K562 (cell line): ENCODE measurements at regions not wholly inside any gene's neighbourhood (a gene's known extent, or its start where the extent isn't known, plus 50 kb on each side); places are given as distances from the start of the nearest gene placed in this dataset.

Source experiments
- ATAC-seq: fragments of 200-7000 bp; cut with Tn5 transposase; 3 replicates; pipeline ENCODE4 v1.9.1; 2020; ENCODE audit warnings: moderate library complexity
- BruUV-seq: library from RNA; stranded (reverse); fragments of 400-500 nt; replicated peaks from 2 replicates; lab custom pipeline; 2021; lab: Mats Ljungman, UMichigan
- CTCF ChIA-PET: fragments of 300-600 bp; formaldehyde crosslinking; extraction: SDS; loops from one replicate; lab custom pipeline; 2021; ENCODE audit warnings: low intra/inter-chr PET ratio; lab: Yijun Ruan, JAX
- POLR2A ChIA-PET: fragments of 300-600, 350-650 bp; sonication (Branson Sonifier 250); formaldehyde crosslinking; extraction: SDS; loops from one replicate; lab custom pipeline; 2021; ENCODE audit warnings: antibody characterized with exemption, inconsistent platforms; lab: Yijun Ruan, JAX
- DNase-seq, 4 experiments: peaks; one replicate each; pipeline versions ENCODE4 v3.0.0 to v3.0.0-alpha.2; 2011 to 2018; ENCODE audit warnings: low spot score in 3 of 4, mixed read lengths in 3 of 4; ENCODE audit errors: extremely low read depth in 1 of 4
- FAIRE-seq: peaks from 2 replicates; lab custom pipeline; 2011; peaks lifted over from hg19 to GRCh38; lab: Jason Lieb, UNC
- H2AFZ ChIP-seq: 2 replicates; pipeline ENCODE4 v1.6.0; 2011; ENCODE audit warnings: low read depth, low read length, control low read depth, inconsistent platforms
- H3K27ac ChIP-seq: fragments of 200-600 bp; 3 replicates; pipeline ENCODE4 v1.8.0; 2011; ENCODE audit warnings: low read depth, mild to moderate bottlenecking, control low read depth, inconsistent platforms, low read length, moderate library complexity, mixed read lengths; ENCODE audit errors: extremely low read depth
- H3K27me3 ChIP-seq, 2 experiments: fragments of 300-600 bp in 1 of 2; 2 replicates in 1 of 2; 3 replicates in 1 of 2; pipeline versions ENCODE4 v1.6.0 to v1.8.0; 2011; ENCODE audit warnings: inconsistent platforms in 2 of 2, low read length in 2 of 2, mild to moderate bottlenecking in 1 of 2, mixed read lengths in 1 of 2, moderate library complexity in 1 of 2; ENCODE audit not compliant: control insufficient read depth in 2 of 2, insufficient read depth in 2 of 2
- H3K36me3 ChIP-seq: fragments of 300-600 bp; 3 replicates; pipeline ENCODE4 v1.8.0; 2011; ENCODE audit warnings: mild to moderate bottlenecking, low read length, inconsistent platforms; ENCODE audit not compliant: control insufficient read depth, insufficient read depth
- H3K4me1 ChIP-seq, 2 experiments: fragments of 200-600 bp in 1 of 2; replicated peaks in 1 of 2; 2 replicates in 1 of 2; 3 replicates in 1 of 2; pipeline versions ENCODE4 v1.5.1 to v1.8.0; 2011; ENCODE audit warnings: inconsistent platforms in 2 of 2, low read length in 2 of 2, mild to moderate bottlenecking in 1 of 2, mixed read lengths in 1 of 2, moderate library complexity in 1 of 2; ENCODE audit not compliant: control insufficient read depth in 2 of 2, insufficient read depth in 2 of 2
- H3K4me2 ChIP-seq: 2 replicates; pipeline ENCODE4 v1.6.1; 2011; ENCODE audit warnings: low read length, control low read depth, inconsistent platforms, mixed read lengths; ENCODE audit not compliant: insufficient read depth
- H3K4me3 ChIP-seq: fragments of 200-600 bp; sonication (generic), shearing (Covaris generic); 2 replicates; pipeline ENCODE4 v1.5.1; 2016; ENCODE audit warnings: control low read depth, inconsistent platforms
- H3K79me2 ChIP-seq: fragments of 200-600 bp; 3 replicates; pipeline ENCODE4 v1.8.0; 2011; ENCODE audit warnings: low read length, inconsistent platforms; ENCODE audit not compliant: control insufficient read depth, insufficient read depth
- H3K9ac ChIP-seq, 2 experiments: 2 replicates each; pipeline versions ENCODE4 v1.6.0 to v1.6.1; 2011; ENCODE audit warnings: low read depth in 2 of 2, low read length in 2 of 2, control low read depth in 1 of 2, inconsistent platforms in 1 of 2, mild to moderate bottlenecking in 1 of 2, mixed read lengths in 1 of 2; ENCODE audit not compliant: insufficient read depth in 1 of 2
- H3K9me1 ChIP-seq: one replicate; pipeline ENCODE4 v1.6.0; 2011; ENCODE audit warnings: inconsistent platforms, mild to moderate bottlenecking, low read length, moderate library complexity; ENCODE audit not compliant: control insufficient read depth, insufficient read depth
- H3K9me3 ChIP-seq: replicated peaks from 2 replicates; pipeline ENCODE4 v1.5.1; 2011; ENCODE audit warnings: low read depth, low read length, inconsistent platforms; ENCODE audit not compliant: control insufficient read depth, insufficient read depth
- H4K20me1 ChIP-seq: replicated peaks from 2 replicates; pipeline ENCODE4 v1.6.1; 2011; ENCODE audit warnings: low read length, inconsistent platforms, mixed read lengths; ENCODE audit not compliant: control insufficient read depth, insufficient read depth
- HNRNPK ChIP-seq: fragments of 200-400 bp; formaldehyde crosslinking; IDR thresholded peaks from one replicate; pipeline ENCODE4 v1.6.1; 2018; ENCODE audit warnings: mild to moderate bottlenecking, low read depth, low read length; ENCODE audit not compliant: poor library complexity, severe bottlenecking
- KDM1A ChIP-seq, 2 experiments: fragments of 450-650 bp; IDR thresholded peaks; 2 replicates each; pipeline ENCODE4 v1.6.1; 2016; ENCODE audit warnings: mild to moderate bottlenecking in 2 of 2
- RBM17 ChIP-seq: fragments of 200-400 bp; formaldehyde crosslinking; IDR thresholded peaks from 2 replicates; pipeline ENCODE4 v1.6.1; 2017; ENCODE audit warnings: low read depth, mild to moderate bottlenecking, low read length, borderline replicate concordance
- TBL1XR1 ChIP-seq, 2 experiments: IDR thresholded peaks; 2 replicates each; pipeline ENCODE4 v1.6.1; 2012; ENCODE audit warnings: improper control_type of control experiment in 2 of 2, low read length in 2 of 2, mild to moderate bottlenecking in 1 of 2
- TCF7 ChIP-seq: sonication (generic); IDR thresholded peaks from 2 replicates; pipeline ENCODE4 v1.6.1; 2016; ENCODE audit warnings: antibody characterized with exemption, borderline replicate concordance
- U2AF1 ChIP-seq: fragments of 200-400 bp; formaldehyde crosslinking; optimal IDR thresholded peaks from 2 replicates; pipeline ENCODE3; 2017; ENCODE audit warnings: mild to moderate bottlenecking, low read depth, low read length, moderate library complexity
- ZNF121 ChIP-seq: sonication (generic); formaldehyde crosslinking; conservative IDR thresholded peaks from 2 replicates; pipeline ENCODE4 v1.8.0; 2022; ENCODE audit warnings: missing genetic modification reagents
- ZNF79 ChIP-seq: fragments of 250-450 bp; sonication (Bioruptor Pico); IDR thresholded peaks from 2 replicates; pipeline ENCODE4 v1.4.0; 2020; ENCODE audit warnings: low read depth, mild to moderate bottlenecking, moderate library complexity
- WGBS: fragments of 100-300 bp; shearing (Covaris generic); methylation state at CpG from one replicate; pipeline ENCODE4 v1.1.6; 2016; ENCODE audit warnings: low coverage, mixed read lengths; ENCODE audit not compliant: insufficient coverage; ENCODE audit errors: missing lambda C conversion rate; 5-methylcytosine and 5-hydroxymethylcytosine counted together
- in situ Hi-C: fragments of 300-500 bp; cut with MboI; formaldehyde crosslinking; loops from 4 replicates; pipeline ENCODE4 v1.15.0; 2018; ENCODE audit warnings: inconsistent platforms, mixed read lengths
- intact Hi-C: fragments of 100-400 bp; cut with micrococcal nuclease; formaldehyde crosslinking; loops from 2 replicates; pipeline ENCODE4 v1.14.2; 2022
- TF ChIP-seq, protein P1 (sequence below), 2 experiments: fragments of 150-350 bp in 1 of 2; IDR thresholded peaks; 2 replicates each; pipeline ENCODE4 v1.6.1; 2012 to 2016; ENCODE audit warnings: low read depth in 2 of 2, low read length in 2 of 2, mild to moderate bottlenecking in 1 of 2, moderate library complexity in 1 of 2
- TF ChIP-seq, protein P2 (sequence below): fragments of 450-650 bp; formaldehyde crosslinking; IDR thresholded peaks from 2 replicates; pipeline ENCODE4 v1.4.0; 2022; ENCODE audit warnings: mild to moderate bottlenecking, moderate library complexity
- TF ChIP-seq, protein P3 (sequence below), 3 experiments: fragments of 200-800 bp in 1 of 3; fragments of 250-450 bp in 1 of 3; fragments of 450-650 bp in 1 of 3; sonication (Bioruptor Pico) in 1 of 3; sonication (Bioruptor generic) in 1 of 3; formaldehyde crosslinking in 1 of 3; IDR thresholded peaks; 2 replicates each; pipeline versions ENCODE4 v1.6.1 to v1.8.0; 2016 to 2022; ENCODE audit warnings: mild to moderate bottlenecking in 2 of 3, missing genetic modification characterization in 2 of 3, missing compliant biosample characterization in 1 of 3, moderate library complexity in 1 of 3

DNA sequence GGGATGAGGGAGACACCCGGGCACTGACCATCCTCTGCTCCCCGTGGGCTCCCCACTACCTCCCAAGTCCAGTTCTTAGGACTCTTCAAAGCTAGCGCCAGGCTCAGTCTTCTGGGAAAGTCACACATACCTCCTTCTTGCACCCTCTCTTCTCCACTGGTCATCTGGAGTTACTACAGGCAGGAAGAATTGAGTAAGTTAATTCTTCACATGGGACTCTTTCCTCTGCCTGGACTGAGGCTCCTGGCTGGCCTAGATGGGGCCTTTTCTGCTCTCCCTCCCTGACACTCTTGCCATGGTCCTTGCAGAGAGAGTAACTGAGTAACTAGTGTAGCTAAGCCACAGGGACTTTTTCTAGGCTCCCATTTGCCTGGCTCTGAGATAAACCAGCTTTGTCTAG is 96.5 kb upstream of the CELF4 start:
- FAIRE-seq (no peak), DNase-seq (no peak), ATAC-seq (no peak; the same call in 2 of the 3 replicates)
- Histone ChIP-seq H3K4me1 (no peaks in the 10 kb centered on the region; a peak in 2 of 5 replicates), H3K4me3 (no peak overlapping the region), H2AFZ (no peak overlapping the region), H3K27me3 (no peaks in the 10 kb centered on the region), H3K9me1 (no peaks in the 10 kb centered on the region), H3K9me3 (no peaks in the 10 kb centered on the region), H3K4me2 (no peak overlapping the region), H3K36me3 (no peaks in the 10 kb centered on the region), H3K79me2 (no peaks in the 10 kb centered on the region), H3K9ac (no peak overlapping the region), H4K20me1 (no peaks in the 10 kb centered on the region), H3K27ac (no peak overlapping the region)
- WGBS: 3% methylated on average over 3 of the region's 3 CpGs
- POLR2A ChIA-PET: no interaction called here
- CTCF ChIA-PET: no interaction called here
- BruUV-seq: no TSS peak
- in situ Hi-C loops (no loop called here), intact Hi-C loops (no loop called here)
- no peak for TF ChIP-seq TCF7
- TF ChIP-seq, protein P1, sequence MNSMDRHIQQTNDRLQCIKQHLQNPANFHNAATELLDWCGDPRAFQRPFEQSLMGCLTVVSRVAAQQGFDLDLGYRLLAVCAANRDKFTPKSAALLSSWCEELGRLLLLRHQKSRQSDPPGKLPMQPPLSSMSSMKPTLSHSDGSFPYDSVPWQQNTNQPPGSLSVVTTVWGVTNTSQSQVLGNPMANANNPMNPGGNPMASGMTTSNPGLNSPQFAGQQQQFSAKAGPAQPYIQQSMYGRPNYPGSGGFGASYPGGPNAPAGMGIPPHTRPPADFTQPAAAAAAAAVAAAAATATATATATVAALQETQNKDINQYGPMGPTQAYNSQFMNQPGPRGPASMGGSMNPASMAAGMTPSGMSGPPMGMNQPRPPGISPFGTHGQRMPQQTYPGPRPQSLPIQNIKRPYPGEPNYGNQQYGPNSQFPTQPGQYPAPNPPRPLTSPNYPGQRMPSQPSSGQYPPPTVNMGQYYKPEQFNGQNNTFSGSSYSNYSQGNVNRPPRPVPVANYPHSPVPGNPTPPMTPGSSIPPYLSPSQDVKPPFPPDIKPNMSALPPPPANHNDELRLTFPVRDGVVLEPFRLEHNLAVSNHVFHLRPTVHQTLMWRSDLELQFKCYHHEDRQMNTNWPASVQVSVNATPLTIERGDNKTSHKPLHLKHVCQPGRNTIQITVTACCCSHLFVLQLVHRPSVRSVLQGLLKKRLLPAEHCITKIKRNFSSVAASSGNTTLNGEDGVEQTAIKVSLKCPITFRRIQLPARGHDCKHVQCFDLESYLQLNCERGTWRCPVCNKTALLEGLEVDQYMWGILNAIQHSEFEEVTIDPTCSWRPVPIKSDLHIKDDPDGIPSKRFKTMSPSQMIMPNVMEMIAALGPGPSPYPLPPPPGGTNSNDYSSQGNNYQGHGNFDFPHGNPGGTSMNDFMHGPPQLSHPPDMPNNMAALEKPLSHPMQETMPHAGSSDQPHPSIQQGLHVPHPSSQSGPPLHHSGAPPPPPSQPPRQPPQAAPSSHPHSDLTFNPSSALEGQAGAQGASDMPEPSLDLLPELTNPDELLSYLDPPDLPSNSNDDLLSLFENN (IDR thresholded peaks at IDR 0.05; ENCODE audit: low read depth in 2 of 2, low read length in 2 of 2): no peak
- TF ChIP-seq RBM17: no peak
- TF ChIP-seq, protein P2, sequence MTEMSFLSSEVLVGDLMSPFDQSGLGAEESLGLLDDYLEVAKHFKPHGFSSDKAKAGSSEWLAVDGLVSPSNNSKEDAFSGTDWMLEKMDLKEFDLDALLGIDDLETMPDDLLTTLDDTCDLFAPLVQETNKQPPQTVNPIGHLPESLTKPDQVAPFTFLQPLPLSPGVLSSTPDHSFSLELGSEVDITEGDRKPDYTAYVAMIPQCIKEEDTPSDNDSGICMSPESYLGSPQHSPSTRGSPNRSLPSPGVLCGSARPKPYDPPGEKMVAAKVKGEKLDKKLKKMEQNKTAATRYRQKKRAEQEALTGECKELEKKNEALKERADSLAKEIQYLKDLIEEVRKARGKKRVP: no peak
- TF ChIP-seq ZNF121 (CRISPR knock-in tag): no peak
- no peak for TF ChIP-seq U2AF1
- no peak for TF ChIP-seq ZNF79 (CRISPR knock-in tag)
- TF ChIP-seq, protein P3, sequence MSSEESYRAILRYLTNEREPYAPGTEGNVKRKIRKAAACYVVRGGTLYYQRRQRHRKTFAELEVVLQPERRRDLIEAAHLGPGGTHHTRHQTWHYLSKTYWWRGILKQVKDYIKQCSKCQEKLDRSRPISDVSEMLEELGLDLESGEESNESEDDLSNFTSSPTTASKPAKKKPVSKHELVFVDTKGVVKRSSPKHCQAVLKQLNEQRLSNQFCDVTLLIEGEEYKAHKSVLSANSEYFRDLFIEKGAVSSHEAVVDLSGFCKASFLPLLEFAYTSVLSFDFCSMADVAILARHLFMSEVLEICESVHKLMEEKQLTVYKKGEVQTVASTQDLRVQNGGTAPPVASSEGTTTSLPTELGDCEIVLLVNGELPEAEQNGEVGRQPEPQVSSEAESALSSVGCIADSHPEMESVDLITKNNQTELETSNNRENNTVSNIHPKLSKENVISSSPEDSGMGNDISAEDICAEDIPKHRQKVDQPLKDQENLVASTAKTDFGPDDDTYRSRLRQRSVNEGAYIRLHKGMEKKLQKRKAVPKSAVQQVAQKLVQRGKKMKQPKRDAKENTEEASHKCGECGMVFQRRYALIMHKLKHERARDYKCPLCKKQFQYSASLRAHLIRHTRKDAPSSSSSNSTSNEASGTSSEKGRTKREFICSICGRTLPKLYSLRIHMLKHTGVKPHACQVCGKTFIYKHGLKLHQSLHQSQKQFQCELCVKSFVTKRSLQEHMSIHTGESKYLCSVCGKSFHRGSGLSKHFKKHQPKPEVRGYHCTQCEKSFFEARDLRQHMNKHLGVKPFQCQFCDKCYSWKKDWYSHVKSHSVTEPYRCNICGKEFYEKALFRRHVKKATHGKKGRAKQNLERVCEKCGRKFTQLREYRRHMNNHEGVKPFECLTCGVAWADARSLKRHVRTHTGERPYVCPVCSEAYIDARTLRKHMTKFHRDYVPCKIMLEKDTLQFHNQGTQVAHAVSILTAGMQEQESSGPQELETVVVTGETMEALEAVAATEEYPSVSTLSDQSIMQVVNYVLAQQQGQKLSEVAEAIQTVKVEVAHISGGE (CRISPR knock-in tag; IDR thresholded peaks at IDR 0.05): no peak
- no peak for TF ChIP-seq TBL1XR1 (IDR thresholded peaks at IDR 0.05; ENCODE audit: low read length in 2 of 2)
- no peak for TF ChIP-seq KDM1A (IDR thresholded peaks at IDR 0.05)
- no peak for TF ChIP-seq HNRNPK
